Sigmoid colon (tissue), 4 donors: ENCODE measurements at regions not wholly inside any gene's neighbourhood (a gene's known extent, or its start where the extent isn't known, plus 50 kb on each side); places are given as distances from the start of the nearest gene placed in this dataset.

ENCODE experiments used
- CTCF ChIP-seq, 4 experiments: fragments of 450-650 bp in 3 of 4; fragments of 200-600 bp in 1 of 4; IDR thresholded peaks; one replicate each; pipeline ENCODE4 v1.5.1; 2016 to 2019; ENCODE audit warnings: antibody characterized with exemption in 4 of 4, mild to moderate bottlenecking in 3 of 4, moderate library complexity in 2 of 4
- EP300 ChIP-seq, 4 donors: sonication (generic); formaldehyde crosslinking; IDR thresholded peaks; one replicate each; pipeline ENCODE4 v1.6.1; 2017; ENCODE audit warnings: antibody characterized with exemption in 4 of 4
- POLR2A ChIP-seq, 2 donors: fragments of 450-650 bp; IDR thresholded peaks; one replicate each; pipeline ENCODE4 v1.6.1; 2016; ENCODE audit warnings: antibody characterized with exemption in 2 of 2, mild to moderate bottlenecking in 2 of 2, moderate library complexity in 2 of 2

GRCh38 chr2:22086726-22087125 is 963.0 kb downstream of the TDRD15 start:
- TF ChIP-seq CTCF (IDR thresholded peaks at IDR 0.05): no peak
- no peak for TF ChIP-seq POLR2A (IDR thresholded peaks at IDR 0.05)
- no peak for TF ChIP-seq EP300 (IDR thresholded peaks at IDR 0.05)
